ENCODE measurements at regions not wholly inside any gene's neighbourhood (a gene's known extent, or its start where the extent isn't known, plus 50 kb on each side); places are given as distances from the start of the nearest gene placed in this dataset.

- Histone ChIP-seq H3K4me2 (ENCODE audit: low read depth, low read length, poor library complexity, severe bottlenecking) (no peak overlapping the region), H3K9ac (ENCODE audit: low read depth, low read length, poor library complexity, severe bottlenecking) (no peak overlapping the region), H2AFZ (ENCODE audit: low read length) (no peak overlapping the region), H4K20me1 (ENCODE audit: insufficient read depth, low read length, poor library complexity, severe bottlenecking) (no peaks in the 10 kb centered on the region), H3F3A (ENCODE audit: low read depth) (no peaks in the 10 kb centered on the region), H3K4me3 (ENCODE audit: low read length, poor library complexity, severe bottlenecking) (no peak overlapping the region), H3K79me2 (ENCODE audit: insufficient read depth, low read length) (no peaks in the 10 kb centered on the region), H3K27me3 (ENCODE audit: insufficient read depth, low read length, poor library complexity, severe bottlenecking) (no peaks in the 10 kb centered on the region), H3K36me3 (ENCODE audit: insufficient read depth, low read length) (no peaks in the 10 kb centered on the region), H3K9me2 (replicated peaks; ENCODE audit: low read depth, low read length) (no peaks in the 10 kb centered on the region), H3K4me1 (ENCODE audit: insufficient read depth, low read length, poor library complexity, severe bottlenecking) (peaks cover 8% of the 10 kb centered on the region), H3K9me3 (ENCODE audit: insufficient read depth, low read depth, low read length) (no peaks in the 10 kb centered on the region)
- TF ChIP-seq EZH2phosphoT487 (IDR thresholded peaks at IDR 0.05; ENCODE audit: borderline replicate concordance), result no peak
- no peak for TF ChIP-seq CTCF (conservative IDR thresholded peaks at IDR 0.05; ENCODE audit: low read length)
Observed at GRCh38 chr7:21200503-21200902, 227.4 kb upstream of the SP4 start.

- H3K4me2 ChIP-seq (ENCODE audit: low read depth, low read length, poor library complexity, severe bottlenecking), result peak overlapping the region; percentile 39
- TF ChIP-seq EZH2phosphoT487 (IDR thresholded peaks at IDR 0.05; ENCODE audit: borderline replicate concordance), result no peak
- TF ChIP-seq CTCF (conservative IDR thresholded peaks at IDR 0.05; ENCODE audit: low read length), result no peak
- peak overlapping the region; percentile 79; the same call in 1 of the 2 replicates for H2AFZ ChIP-seq (ENCODE audit: low read length)
- no peaks in the 10 kb centered on the region for H3K36me3 ChIP-seq (ENCODE audit: insufficient read depth, low read length)
- H3K9ac ChIP-seq (ENCODE audit: low read depth, low read length, poor library complexity, severe bottlenecking), result no peak overlapping the region
- no peaks in the 10 kb centered on the region for H4K20me1 ChIP-seq (ENCODE audit: insufficient read depth, low read length, poor library complexity, severe bottlenecking)
- H3K9me2 ChIP-seq (replicated peaks; ENCODE audit: low read depth, low read length), result no peaks in the 10 kb centered on the region
- peaks cover 11% of the 10 kb centered on the region for H3K4me1 ChIP-seq (ENCODE audit: insufficient read depth, low read length, poor library complexity, severe bottlenecking)
- no peaks in the 10 kb centered on the region for H3K27me3 ChIP-seq (ENCODE audit: insufficient read depth, low read length, poor library complexity, severe bottlenecking)
- no peaks in the 10 kb centered on the region for H3F3A ChIP-seq (ENCODE audit: low read depth)
- H3K4me3 ChIP-seq (ENCODE audit: low read length, poor library complexity, severe bottlenecking), result no peak overlapping the region
- no peaks in the 10 kb centered on the region for H3K9me3 ChIP-seq (ENCODE audit: insufficient read depth, low read depth, low read length)
- no peaks in the 10 kb centered on the region for H3K79me2 ChIP-seq (ENCODE audit: insufficient read depth, low read length)
Observed at GRCh38 chr7:21214657-21215056, 213.2 kb upstream of the SP4 start.

GRCh38 chr7:21215307-21215706 is 212.6 kb upstream of the SP4 start:
- no peak for TF ChIP-seq CTCF (conservative IDR thresholded peaks at IDR 0.05; ENCODE audit: low read length)
- TF ChIP-seq EZH2phosphoT487 (IDR thresholded peaks at IDR 0.05; ENCODE audit: borderline replicate concordance), result no peak

More at GRCh38 chr7:21215307-21215706, 212.6 kb upstream of the SP4 start:
- Histone ChIP-seq H3K4me2 (ENCODE audit: low read depth, low read length, poor library complexity, severe bottlenecking) (peak overlapping the region; percentile 39), H3K9me2 (replicated peaks; ENCODE audit: low read depth, low read length) (no peaks in the 10 kb centered on the region), H3K9ac (ENCODE audit: low read depth, low read length, poor library complexity, severe bottlenecking) (no peak overlapping the region), H3K79me2 (ENCODE audit: insufficient read depth, low read length) (no peaks in the 10 kb centered on the region), H3K36me3 (ENCODE audit: insufficient read depth, low read length) (no peaks in the 10 kb centered on the region), H3K4me1 (ENCODE audit: insufficient read depth, low read length, poor library complexity, severe bottlenecking) (peaks cover 11% of the 10 kb centered on the region), H2AFZ (ENCODE audit: low read length) (peak overlapping the region; percentile 79), H3K9me3 (ENCODE audit: insufficient read depth, low read depth, low read length) (no peaks in the 10 kb centered on the region), H3F3A (ENCODE audit: low read depth) (no peaks in the 10 kb centered on the region), H3K4me3 (ENCODE audit: low read length, poor library complexity, severe bottlenecking) (no peak overlapping the region), H3K27me3 (ENCODE audit: insufficient read depth, low read length, poor library complexity, severe bottlenecking) (no peaks in the 10 kb centered on the region), H4K20me1 (ENCODE audit: insufficient read depth, low read length, poor library complexity, severe bottlenecking) (no peaks in the 10 kb centered on the region)
